NCI-H82 treated with DMSO at 0.1 percent for 48 hours (cell line): ENCODE measurements at regions not wholly inside any gene's neighbourhood (a gene's known extent, or its start where the extent isn't known, plus 50 kb on each side); places are given as distances from the start of the nearest gene placed in this dataset.
"Not testable (repeated sequence)": the region's sequence is repeated elsewhere in the genome, so short reads cannot be mapped to it uniquely, and the experiment has no call there.

Experiments used
- DNase-seq: peaks from one replicate; lab custom pipeline; 2025; ENCODE audit not compliant: unreplicated experiment; lab: John Stamatoyannopoulos, UW

GRCh38 chr2:215799194-215799593 lies 214.2 kb downstream of the MREG start:
- no peak for DNase-seq

DNA sequence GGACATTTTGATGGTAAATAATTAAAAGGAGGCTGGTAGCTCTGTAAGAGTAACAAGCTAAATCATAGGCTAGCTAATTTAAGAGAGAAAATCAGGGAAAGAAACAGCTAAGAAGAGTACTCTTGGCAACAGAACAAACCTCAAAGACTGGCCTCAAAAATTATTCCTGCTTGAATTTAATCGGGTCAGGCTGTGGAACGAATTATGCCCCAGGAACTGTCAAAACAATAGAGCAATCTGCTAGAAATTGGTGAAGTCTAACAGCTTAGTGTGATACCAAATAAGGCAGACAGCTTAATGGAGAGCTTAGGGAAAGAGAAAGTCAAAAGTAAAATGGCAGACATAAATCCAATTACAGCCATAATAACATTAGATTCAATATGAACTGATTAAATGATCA lies 215.7 kb downstream of the MREG start:
- DNase-seq, result peak; percentile 90

GRCh38 chr2:215796140-215796855 lies 217.1 kb downstream of the MREG start:
- no peak for DNase-seq

GRCh38 chr2:215794829-215795546 lies 218.4 kb downstream of the MREG start:
- no peak for DNase-seq

GRCh38 chr2:215793747-215794595 lies 219.4 kb downstream of the MREG start:
- no peak for DNase-seq

DNA sequence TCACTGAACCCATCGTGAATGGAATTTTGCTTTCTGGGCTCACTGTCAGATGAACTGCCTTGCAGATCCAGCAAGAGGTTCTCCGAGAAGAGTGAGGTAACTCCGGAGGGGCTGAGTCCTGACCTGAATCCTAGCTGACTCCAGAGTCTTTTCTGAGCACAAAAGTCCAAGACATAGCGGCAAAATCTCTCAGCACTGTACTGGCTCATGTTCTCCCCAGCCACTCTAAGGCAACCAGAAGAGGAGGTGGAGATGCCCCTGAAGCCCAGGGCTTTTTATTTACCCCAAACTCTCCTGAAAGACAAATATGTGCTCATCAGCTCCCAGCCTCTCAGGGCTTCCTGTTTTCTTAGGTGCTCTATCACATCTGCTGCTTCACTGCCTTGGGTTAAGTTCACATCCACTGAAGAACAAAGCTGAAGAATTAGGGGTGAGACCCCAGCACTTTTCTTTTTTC lies 221.8 kb downstream of the MREG start:
- no peak for DNase-seq

GRCh38 chr2:215790523-215791421 lies 222.6 kb downstream of the MREG start:
- DNase-seq, result no peak

DNA sequence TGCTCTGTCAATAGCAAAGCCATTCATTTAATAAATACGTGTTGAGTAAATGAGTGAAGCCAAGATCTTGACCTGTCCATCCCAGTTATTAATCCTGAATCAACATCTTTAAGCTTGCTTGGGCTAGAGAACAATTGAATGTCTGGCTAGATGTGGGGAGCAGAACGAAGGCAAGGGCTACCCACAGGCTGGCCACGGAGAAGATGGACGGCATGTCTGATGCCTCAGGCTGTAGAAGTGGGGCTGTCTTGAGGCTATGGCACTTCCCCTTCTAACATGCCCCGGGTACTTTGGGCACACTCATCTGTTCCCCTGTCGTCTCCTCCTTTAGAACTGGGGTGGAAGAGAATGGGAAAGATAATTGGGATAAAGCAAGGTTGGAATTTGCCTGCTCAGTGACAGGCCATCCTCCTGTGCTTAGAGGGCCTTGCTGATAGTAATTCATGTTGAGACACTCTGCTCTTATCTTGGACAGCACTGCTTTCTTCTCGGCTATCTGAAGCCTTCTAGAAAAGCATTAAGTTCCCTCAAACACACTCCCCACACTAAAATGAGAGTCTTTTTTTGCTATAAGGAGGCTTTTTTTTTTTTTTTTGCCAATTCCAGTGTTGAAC lies 225.7 kb downstream of the MREG start:
- no peak for DNase-seq

DNA sequence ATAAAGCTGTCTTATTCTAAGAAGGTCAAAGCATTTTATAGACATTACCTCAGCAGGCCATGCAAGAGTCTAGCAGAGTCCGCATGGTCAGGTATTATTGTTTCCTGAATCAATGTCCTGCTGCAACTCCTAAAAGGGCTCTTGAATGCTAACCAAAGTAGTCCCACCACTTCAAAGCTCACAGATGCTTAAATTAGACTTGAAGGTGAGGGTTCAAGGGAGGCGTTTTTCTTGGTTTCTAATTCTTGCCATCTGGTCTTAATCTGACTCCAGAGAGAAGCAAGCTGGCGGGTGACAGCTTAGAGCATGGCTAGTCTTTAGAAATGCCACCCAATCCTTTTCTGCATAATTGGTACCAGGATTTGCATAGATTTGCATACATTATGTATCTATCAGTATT lies 226.3 kb downstream of the MREG start:
- DNase-seq, result peak; percentile 27

- no peak for DNase-seq
Observed at GRCh38 chr2:215784371-215784783, 229.0 kb downstream of the MREG start.

GRCh38 chr2:215783640-215784039 lies 229.7 kb downstream of the MREG start:
- DNase-seq, result not testable (repeated sequence)

GRCh38 chr2:215782965-215783364 lies 230.4 kb downstream of the MREG start:
- no peak for DNase-seq

DNA sequence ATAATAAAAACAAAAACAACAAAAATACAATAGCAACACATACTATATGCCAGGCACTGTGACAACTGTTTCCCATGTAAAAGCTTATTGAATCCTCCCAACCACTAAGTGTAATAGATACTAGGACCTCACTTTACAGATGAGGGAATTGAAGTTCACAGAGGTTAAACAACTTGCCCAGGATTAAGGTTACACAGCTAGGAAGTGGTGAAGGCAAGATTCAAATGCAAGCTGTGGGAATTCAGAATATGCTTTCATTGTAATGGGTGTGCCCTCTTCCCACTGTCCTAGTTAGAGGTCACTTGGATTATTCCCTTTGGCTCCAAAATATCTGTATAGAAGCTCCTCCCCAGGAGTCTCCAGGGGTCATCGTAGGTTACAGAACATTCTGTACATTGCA lies 231.1 kb downstream of the MREG start:
- DNase-seq, result no peak

- no peak for DNase-seq
Observed at GRCh38 chr2:215780907-215781685, 232.3 kb downstream of the MREG start.

- no peak for DNase-seq
Observed at GRCh38 chr2:215780313-215780712, 233.0 kb downstream of the MREG start.

DNA sequence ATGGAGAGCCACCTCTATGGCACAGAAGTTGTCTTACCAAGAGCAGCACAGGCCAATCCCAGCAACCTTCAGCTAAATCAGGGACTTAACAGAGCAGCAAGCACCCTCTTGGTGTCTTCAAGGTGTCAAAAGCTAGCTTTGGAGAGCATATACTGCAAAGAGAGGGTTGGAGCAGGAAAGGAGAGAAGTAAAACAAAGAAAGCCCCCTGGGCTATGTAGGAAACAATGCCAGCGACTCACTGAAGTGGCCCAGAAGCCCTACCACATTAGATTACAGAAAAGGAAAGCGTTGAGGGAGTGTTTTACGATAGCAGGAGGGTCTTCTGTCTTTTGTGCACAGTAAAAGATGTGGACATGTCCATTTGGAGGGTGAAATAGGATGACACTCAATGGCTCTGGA lies 233.4 kb downstream of the MREG start:
- no peak for DNase-seq

- no peak for DNase-seq
Observed at GRCh38 chr2:215777465-215778044, 235.8 kb downstream of the MREG start.

DNA sequence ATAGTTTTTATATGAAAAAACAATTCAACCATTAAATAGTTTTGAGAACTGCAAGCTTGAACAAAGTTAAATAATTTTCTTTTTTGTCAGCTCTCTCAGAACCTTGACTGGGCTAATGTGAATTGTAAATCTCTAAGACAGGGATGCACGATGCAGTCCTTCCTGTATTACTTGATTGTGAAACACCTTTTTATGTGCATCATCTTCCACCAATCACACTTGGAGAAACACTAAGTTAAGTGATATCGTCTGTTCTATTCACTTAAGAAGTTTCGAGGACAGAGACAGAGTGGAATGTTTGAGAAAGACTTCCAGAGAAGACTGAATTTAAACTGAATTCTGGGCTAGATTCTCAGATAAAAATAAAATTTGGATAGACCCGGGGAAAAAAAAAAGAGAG lies 238.2 kb downstream of the MREG start:
- no peak for DNase-seq

DNA sequence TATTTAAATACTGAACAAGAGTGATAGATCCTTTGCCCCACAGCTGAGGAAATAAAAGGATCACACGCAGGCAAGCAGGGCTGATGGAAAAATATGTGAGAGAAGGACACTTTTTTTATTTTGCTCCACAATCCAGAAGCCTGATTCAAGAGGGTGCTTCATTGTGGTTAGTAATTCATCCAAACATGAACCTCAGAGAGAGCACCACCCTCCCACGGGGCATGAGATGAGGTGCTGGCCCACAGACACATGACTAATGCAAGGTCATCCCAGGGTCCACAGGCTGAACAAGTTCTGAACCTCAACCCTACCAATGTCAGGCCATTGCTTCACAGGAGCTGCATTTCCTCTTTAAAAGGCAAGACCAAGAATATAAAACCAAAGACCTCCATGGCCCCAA lies 239.6 kb downstream of the MREG start:
- no peak for DNase-seq
